DOHH2 (cell line): ENCODE measurements at regions not wholly inside any gene's neighbourhood (a gene's known extent, or its start where the extent isn't known, plus 50 kb on each side); places are given as distances from the start of the nearest gene placed in this dataset.

Experiments
- H3F3A ChIP-seq: fragments of 200-600 bp; sonication (generic), shearing (Covaris generic); 2 replicates; pipeline ENCODE4 v1.6.0; 2016; ENCODE audit warnings: antibody characterized with exemption, mild to moderate bottlenecking; ENCODE audit not compliant: control insufficient read depth, insufficient read depth
- H3K27ac ChIP-seq: fragments of 200-600 bp; sonication (generic); 2 replicates; pipeline ENCODE4 v1.5.1; 2014; ENCODE audit warnings: low read depth, mild to moderate bottlenecking, low read length, moderate library complexity
- H3K27me3 ChIP-seq: fragments of 200-600 bp; sonication (generic); 2 replicates; pipeline ENCODE4 v1.6.1; 2014; ENCODE audit warnings: mild to moderate bottlenecking, low read length, mixed read lengths; ENCODE audit not compliant: control insufficient read depth
- H3K36me3 ChIP-seq: fragments of 200-600 bp; sonication (generic); 2 replicates; pipeline ENCODE4 v1.6.1; 2014; ENCODE audit warnings: mild to moderate bottlenecking, low read length, moderate library complexity, mixed read lengths; ENCODE audit not compliant: control insufficient read depth
- H3K4me1 ChIP-seq: fragments of 200-600 bp; sonication (generic); 2 replicates; pipeline ENCODE4 v1.6.1; 2014; ENCODE audit warnings: mild to moderate bottlenecking, low read length, mixed read lengths; ENCODE audit not compliant: control insufficient read depth
- H3K4me2 ChIP-seq: fragments of 200-600 bp; sonication (generic); 2 replicates; pipeline ENCODE4 v1.6.0; 2014; ENCODE audit warnings: mild to moderate bottlenecking, low read length, moderate library complexity
- H3K4me3 ChIP-seq: fragments of 200-600 bp; sonication (generic); 2 replicates; pipeline ENCODE4 v1.5.1; 2014; ENCODE audit warnings: mild to moderate bottlenecking, low read length, mixed read lengths
- H3K79me2 ChIP-seq: fragments of 200-600 bp; sonication (generic); 2 replicates; pipeline ENCODE4 v1.6.1; 2014; ENCODE audit warnings: mild to moderate bottlenecking, low read length, mixed read lengths; ENCODE audit not compliant: control insufficient read depth
- H3K9me2 ChIP-seq: fragments of 200-600 bp; sonication (generic); replicated peaks from 2 replicates; pipeline ENCODE4 v1.6.1; 2014; ENCODE audit warnings: mild to moderate bottlenecking, low read length, mixed read lengths; ENCODE audit not compliant: control insufficient read depth
- H3K9me3 ChIP-seq: fragments of 200-600 bp; sonication (generic); 2 replicates; pipeline ENCODE4 v1.6.1; 2014; ENCODE audit warnings: antibody characterized with exemption, low read length, mixed read lengths; ENCODE audit not compliant: control insufficient read depth, insufficient read depth
- H4K20me1 ChIP-seq: fragments of 200-600 bp; sonication (generic); 2 replicates; pipeline ENCODE4 v1.6.0; 2014; ENCODE audit warnings: low read depth, mild to moderate bottlenecking, antibody characterized with exemption, low read length, moderate library complexity; ENCODE audit not compliant: control insufficient read depth, insufficient read depth
- CTCF ChIP-seq: fragments of 200-600 bp; sonication (generic); IDR thresholded peaks from one replicate; pipeline ENCODE4 v1.5.1; 2014; ENCODE audit warnings: antibody characterized with exemption, mild to moderate bottlenecking, low read depth, low read length; ENCODE audit not compliant: poor library complexity, severe bottlenecking
- EZH2phosphoT487 ChIP-seq: fragments of 200-600 bp; sonication (generic); IDR thresholded peaks from 2 replicates; pipeline ENCODE4 v1.6.1; 2017; ENCODE audit warnings: borderline replicate concordance, mild to moderate bottlenecking, antibody characterized with exemption, low read length, moderate library complexity, mixed read lengths

- H3K4me2 ChIP-seq, result no peak overlapping the region
- no peaks in the 10 kb centered on the region for H3K9me3 ChIP-seq
- no peak overlapping the region for H3K27ac ChIP-seq
- no peaks in the 10 kb centered on the region for H3F3A ChIP-seq
- H3K4me1 ChIP-seq, result no peaks in the 10 kb centered on the region
- no peaks in the 10 kb centered on the region for H3K79me2 ChIP-seq
- H3K36me3 ChIP-seq, result no peaks in the 10 kb centered on the region
- H3K4me3 ChIP-seq, result no peak overlapping the region
- no peaks in the 10 kb centered on the region for H4K20me1 ChIP-seq
- TF ChIP-seq CTCF (no peak), EZH2phosphoT487 (no peak)
- no peaks in the 10 kb centered on the region for H3K9me2 ChIP-seq
- H3K27me3 ChIP-seq, result no peaks in the 10 kb centered on the region
Measured at GRCh38 chr9:88059469-88059868, 78.8 kb downstream of the SPATA31C2 start.

- Histone ChIP-seq H3K27me3 (no peaks in the 10 kb centered on the region), H3K27ac (no peak overlapping the region), H3K36me3 (no peaks in the 10 kb centered on the region), H3F3A (no peaks in the 10 kb centered on the region), H3K9me3 (no peaks in the 10 kb centered on the region), H4K20me1 (no peaks in the 10 kb centered on the region), H3K4me2 (no peak overlapping the region), H3K79me2 (no peaks in the 10 kb centered on the region), H3K4me1 (no peaks in the 10 kb centered on the region), H3K4me3 (no peak overlapping the region), H3K9me2 (no peaks in the 10 kb centered on the region)
- TF ChIP-seq CTCF (no peak), EZH2phosphoT487 (no peak)
Measured at GRCh38 chr9:88056876-88057275, 81.4 kb downstream of the SPATA31C2 start.

- Histone ChIP-seq H3K79me2 (no peaks in the 10 kb centered on the region), H3K9me2 (no peaks in the 10 kb centered on the region), H3F3A (no peaks in the 10 kb centered on the region), H3K4me3 (no peak overlapping the region), H3K27ac (no peak overlapping the region), H4K20me1 (no peaks in the 10 kb centered on the region), H3K9me3 (no peaks in the 10 kb centered on the region), H3K4me1 (no peaks in the 10 kb centered on the region), H3K36me3 (no peaks in the 10 kb centered on the region), H3K27me3 (no peaks in the 10 kb centered on the region), H3K4me2 (no peak overlapping the region)
- TF ChIP-seq EZH2phosphoT487, result no peak
Measured at GRCh38 chr9:88053856-88054501, 79.6 kb upstream of the CDK20 start.

- Histone ChIP-seq H4K20me1 (no peaks in the 10 kb centered on the region), H3K27ac (no peak overlapping the region), H3K27me3 (no peaks in the 10 kb centered on the region), H3F3A (no peaks in the 10 kb centered on the region), H3K4me3 (no peak overlapping the region), H3K4me1 (no peaks in the 10 kb centered on the region), H3K36me3 (no peaks in the 10 kb centered on the region), H3K4me2 (no peak overlapping the region), H3K9me3 (no peaks in the 10 kb centered on the region), H3K79me2 (no peaks in the 10 kb centered on the region), H3K9me2 (no peaks in the 10 kb centered on the region)
- TF ChIP-seq EZH2phosphoT487 (no peak), CTCF (no peak)
Measured at GRCh38 chr9:88052321-88052965, 78.1 kb upstream of the CDK20 start.
